ENCODE measurements at regions not wholly inside any gene's neighbourhood (a gene's known extent, or its start where the extent isn't known, plus 50 kb on each side); places are given as distances from the start of the nearest gene placed in this dataset.

- no peak for DNase-seq
These were observed 692.0 kb downstream of the DHX35 start for GRCh38 chr20:39654171-39654570.

- no peak for DNase-seq
These were observed 689.6 kb downstream of the DHX35 start for GRCh38 chr20:39651645-39652325.

- DNase-seq = no peak
These were observed 684.8 kb downstream of the DHX35 start for GRCh38 chr20:39646874-39647413.

GRCh38 chr20:39645131-39645530 lies 683.0 kb downstream of the DHX35 start:
- DNase-seq = no peak

GRCh38 chr20:39643292-39643691 lies 681.1 kb downstream of the DHX35 start:
- no peak for DNase-seq

GRCh38 chr20:39641423-39641822 lies 679.3 kb downstream of the DHX35 start:
- DNase-seq = no peak

GRCh38 chr20:39640147-39640546 lies 678.0 kb downstream of the DHX35 start:
- no peak for DNase-seq

- DNase-seq = no peak
These were observed 676.6 kb downstream of the DHX35 start for GRCh38 chr20:39638731-39639130.

- no peak for DNase-seq
These were observed 671.5 kb downstream of the DHX35 start for GRCh38 chr20:39633689-39634088.

GRCh38 chr20:39632757-39633156 lies 670.6 kb downstream of the DHX35 start:
- DNase-seq = no peak

GRCh38 chr20:39632176-39632575 lies 670.0 kb downstream of the DHX35 start:
- no peak for DNase-seq

- DNase-seq = no peak
These were observed 669.4 kb downstream of the DHX35 start for GRCh38 chr20:39631557-39631956.

- DNase-seq = no peak
These were observed 668.2 kb downstream of the DHX35 start for GRCh38 chr20:39630215-39630908.

- DNase-seq = no peak
These were observed 665.6 kb downstream of the DHX35 start for GRCh38 chr20:39627765-39628164.

GRCh38 chr20:39624316-39624715 lies 662.2 kb downstream of the DHX35 start:
- no peak for DNase-seq

- no peak for DNase-seq
These were observed 661.6 kb downstream of the DHX35 start for GRCh38 chr20:39623584-39624234.

- no peak for DNase-seq
These were observed 657.2 kb downstream of the DHX35 start for GRCh38 chr20:39619271-39619785.

- no peak for DNase-seq
These were observed 649.8 kb downstream of the DHX35 start for GRCh38 chr20:39611901-39612300.

- DNase-seq = no peak
These were observed 645.0 kb downstream of the DHX35 start for GRCh38 chr20:39607141-39607540.

GRCh38 chr20:39605908-39606307 lies 643.8 kb downstream of the DHX35 start:
- no peak for DNase-seq

- no peak for DNase-seq
These were observed 643.2 kb downstream of the DHX35 start for GRCh38 chr20:39605361-39605760.

GRCh38 chr20:39603219-39603618 lies 641.1 kb downstream of the DHX35 start:
- no peak for DNase-seq

- no peak for DNase-seq
These were observed 640.5 kb downstream of the DHX35 start for GRCh38 chr20:39602649-39603048.

GRCh38 chr20:39600871-39601270 lies 638.7 kb downstream of the DHX35 start:
- no peak for DNase-seq
